HG03469 (cell line): ENCODE measurements at regions not wholly inside any gene's neighbourhood (a gene's known extent, or its start where the extent isn't known, plus 50 kb on each side); places are given as distances from the start of the nearest gene placed in this dataset.

ENCODE experiments used
- ATAC-seq: cut with Tn5 transposase; IDR thresholded peaks from one replicate; pipeline ENCODE4 v1.9.1; 2021; ENCODE audit warnings: mild to moderate bottlenecking, moderate library complexity, moderate number of reproducible peaks; ENCODE audit not compliant: unreplicated experiment

GRCh38 chr5:107268241-107268640, 402.5 kb downstream of the EFNA5 start:
- no peak for ATAC-seq

GRCh38 chr5:107266100-107266499, 404.6 kb downstream of the EFNA5 start:
- no peak for ATAC-seq

GRCh38 chr5:107265193-107265592, 405.5 kb downstream of the EFNA5 start:
- no peak for ATAC-seq

GRCh38 chr5:107263387-107264018, 407.2 kb downstream of the EFNA5 start:
- ATAC-seq: no peak

GRCh38 chr5:107257885-107258520, 412.7 kb downstream of the EFNA5 start:
- peak; percentile 91 for ATAC-seq

GRCh38 chr5:107254902-107255234, 415.9 kb downstream of the EFNA5 start:
- no peak for ATAC-seq

GRCh38 chr5:107254214-107254901, 416.4 kb downstream of the EFNA5 start:
- no peak for ATAC-seq

GRCh38 chr5:107253246-107253645, 417.5 kb downstream of the EFNA5 start:
- no peak for ATAC-seq

GRCh38 chr5:107251151-107251550, 419.6 kb downstream of the EFNA5 start:
- ATAC-seq: no peak

GRCh38 chr5:107248066-107248695, 422.6 kb downstream of the EFNA5 start:
- no peak for ATAC-seq

GRCh38 chr5:107247427-107247826, 423.3 kb downstream of the EFNA5 start:
- no peak for ATAC-seq

- no peak for ATAC-seq
These were observed 427.5 kb downstream of the EFNA5 start for GRCh38 chr5:107243220-107243579.

- ATAC-seq: no peak
These were observed 428.1 kb downstream of the EFNA5 start for GRCh38 chr5:107242411-107243219.

GRCh38 chr5:107241841-107242240, 428.9 kb downstream of the EFNA5 start:
- no peak for ATAC-seq

GRCh38 chr5:107235167-107235566, 435.6 kb downstream of the EFNA5 start:
- ATAC-seq: no peak

- no peak for ATAC-seq
These were observed 437.9 kb downstream of the EFNA5 start for GRCh38 chr5:107232788-107233187.

GRCh38 chr5:107232293-107232692, 438.4 kb downstream of the EFNA5 start:
- no peak for ATAC-seq

- no peak for ATAC-seq
These were observed 439.5 kb downstream of the EFNA5 start for GRCh38 chr5:107231191-107231590.

GRCh38 chr5:107230367-107230766, 440.4 kb downstream of the EFNA5 start:
- ATAC-seq: no peak

- ATAC-seq: no peak
These were observed 442.5 kb downstream of the EFNA5 start for GRCh38 chr5:107228226-107228625.

- ATAC-seq: no peak
These were observed 446.5 kb downstream of the EFNA5 start for GRCh38 chr5:107224272-107224671.
